ENCODE measurements at regions not wholly inside any gene's neighbourhood (a gene's known extent, or its start where the extent isn't known, plus 50 kb on each side); places are given as distances from the start of the nearest gene placed in this dataset.

DNA sequence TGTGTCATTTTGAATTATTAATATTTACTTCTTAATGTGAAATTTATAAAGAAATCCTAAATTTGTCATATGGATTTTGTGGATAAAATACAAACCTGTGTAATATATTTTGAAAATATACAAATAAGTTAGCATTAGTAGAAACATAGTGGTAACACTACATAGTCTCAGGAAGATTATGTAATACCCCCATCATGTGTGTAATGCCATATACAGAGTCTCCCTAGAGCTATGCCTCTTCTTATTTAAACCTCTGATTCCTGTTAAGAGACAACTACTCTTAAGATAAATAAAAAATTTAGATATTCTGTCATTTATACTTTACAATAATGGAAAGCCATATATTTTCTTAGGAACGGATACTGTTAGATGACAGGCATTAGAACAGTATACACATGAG, 2012.0 kb upstream of the LRRTM1 start:
- Mint-ChIP-seq H3K27ac (no peak overlapping the region), H3K36me3 (no peaks in the 10 kb centered on the region), H3K27me3 (no peaks in the 10 kb centered on the region), H3K4me3 (no peak overlapping the region), H3K4me1 (no peaks in the 10 kb centered on the region), H3K9me3 (peaks cover 0 to 11% (median 5%) of the 10 kb centered on the region in 9 donors)
- DNase-seq (no peak), ATAC-seq (no peak)
- POLR2A ChIA-PET, result no interaction called here

DNA sequence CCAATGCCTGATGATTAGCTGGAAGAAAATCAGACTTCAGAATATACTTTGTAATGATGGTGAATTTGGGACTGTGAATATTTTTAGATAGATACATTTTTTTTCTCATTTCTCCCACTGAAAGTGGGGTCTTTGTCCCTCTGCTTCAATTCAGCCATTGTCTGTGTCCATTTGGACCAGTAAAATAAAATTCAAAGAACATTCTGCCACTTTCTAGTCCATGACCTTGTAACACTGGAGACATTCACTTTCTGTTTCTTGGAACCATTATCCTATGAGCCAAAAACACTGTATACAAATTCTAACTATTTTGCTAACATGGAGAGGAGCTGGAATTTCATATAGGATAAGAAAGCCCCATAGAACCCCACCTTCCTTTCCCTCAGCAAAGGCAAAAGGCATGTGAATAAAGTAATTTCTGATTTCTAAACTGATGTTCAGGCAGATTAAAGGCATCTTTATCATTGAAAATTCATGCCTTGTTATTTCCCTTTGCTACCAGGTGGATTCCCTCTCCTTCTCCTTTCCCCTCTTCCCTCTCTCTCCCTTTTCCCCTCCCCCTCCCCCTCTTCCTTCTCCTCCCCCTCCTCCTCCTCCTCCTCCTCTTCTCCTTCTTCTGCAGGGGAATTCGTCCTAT, 2010.4 kb upstream of the LRRTM1 start:
- POLR2A ChIA-PET, result no interaction called here
- Mint-ChIP-seq H3K27ac (no peak overlapping the region), H3K4me1 (no peaks in the 10 kb centered on the region), H3K4me3 (no peak overlapping the region), H3K36me3 (no peaks in the 10 kb centered on the region), H3K9me3 (peaks cover 0 to 11% (median 3%) of the 10 kb centered on the region in 9 donors), H3K27me3 (no peaks in the 10 kb centered on the region)
- no peak for DNase-seq
- ATAC-seq, result no peak

DNA sequence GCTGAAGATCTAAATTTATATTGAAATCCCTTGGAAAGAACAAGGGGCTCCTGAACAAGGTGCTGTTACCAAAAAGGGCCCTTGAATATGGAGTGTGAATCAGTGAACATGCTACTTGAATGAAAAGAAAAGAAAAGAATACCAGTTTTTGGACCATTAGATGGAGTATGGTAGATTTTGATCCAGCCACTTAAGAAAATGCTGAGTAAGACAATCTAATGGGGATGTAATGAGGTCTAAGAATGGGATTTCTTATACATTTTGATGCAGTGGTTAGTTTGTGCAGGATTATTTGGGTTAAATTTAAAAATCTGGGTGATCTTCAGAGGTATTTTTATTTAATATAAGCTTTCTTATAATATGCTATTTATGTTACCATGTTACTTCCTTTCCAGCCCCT, 2003.0 kb upstream of the LRRTM1 start:
- ATAC-seq (no peak), DNase-seq (no peak)
- H3K4me1 Mint-ChIP-seq, result no peaks in the 10 kb centered on the region
- H3K27ac Mint-ChIP-seq, result no peak overlapping the region
- H3K36me3 Mint-ChIP-seq, result no peaks in the 10 kb centered on the region
- H3K4me3 Mint-ChIP-seq, result no peak overlapping the region
- H3K27me3 Mint-ChIP-seq, result no peaks in the 10 kb centered on the region
- POLR2A ChIA-PET, result no interaction called here
- H3K9me3 Mint-ChIP-seq, result peaks cover 0 to 26% (median 7%) of the 10 kb centered on the region in 9 donors

DNA sequence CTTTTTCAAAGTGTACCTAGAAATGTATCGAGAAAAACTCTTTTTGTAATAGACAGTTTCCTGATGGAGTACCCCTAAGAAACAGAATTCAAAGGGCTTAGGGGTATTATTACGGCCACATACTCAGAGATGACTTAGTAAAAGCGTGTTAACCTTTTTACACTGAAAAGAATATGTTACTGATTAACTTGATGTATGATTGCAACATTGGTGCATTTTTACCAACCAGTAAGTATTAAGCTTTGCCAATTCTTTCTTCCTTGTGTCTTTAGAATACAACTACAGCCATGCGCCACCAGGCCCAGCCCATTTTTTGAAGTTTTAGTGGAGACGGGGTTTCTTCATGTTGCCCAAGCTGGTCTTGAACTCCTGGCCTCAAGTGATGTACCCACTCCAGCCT, 1997.0 kb upstream of the LRRTM1 start:
- POLR2A ChIA-PET, result no interaction called here

DNA sequence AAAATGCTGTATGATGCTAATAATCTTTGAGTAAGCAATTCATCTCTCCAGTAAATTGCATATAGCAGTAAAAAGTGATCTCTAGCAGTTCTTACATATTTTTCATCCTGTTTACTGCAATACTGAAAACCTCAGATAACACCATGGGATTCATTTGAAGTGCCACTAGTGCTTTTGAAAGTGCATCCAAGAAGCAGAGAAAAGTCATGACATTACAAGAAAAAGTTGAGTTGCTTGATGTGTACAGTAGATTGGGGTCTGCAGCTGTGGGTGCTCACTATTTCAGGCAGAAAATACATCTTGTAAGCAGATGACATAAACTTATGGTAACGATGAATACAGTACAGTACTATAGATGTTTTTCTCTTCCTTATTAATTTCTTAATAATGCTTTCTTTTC, 1984.9 kb upstream of the LRRTM1 start:
- Mint-ChIP-seq H3K9me3 (peaks cover 0 to 22% (median 10%) of the 10 kb centered on the region in 9 donors), H3K36me3 (no peaks in the 10 kb centered on the region), H3K4me3 (no peak overlapping the region), H3K27ac (no peak overlapping the region), H3K27me3 (no peaks in the 10 kb centered on the region), H3K4me1 (no peaks in the 10 kb centered on the region)
- POLR2A ChIA-PET, result no interaction called here
- no peak for DNase-seq
- no peak for ATAC-seq

More for the DNA sequence above, 1997.0 kb upstream of the LRRTM1 start:
- no peaks in the 10 kb centered on the region for H3K4me1 Mint-ChIP-seq
- H3K36me3 Mint-ChIP-seq, result peaks cover 0 to 8% (median 0%) of the 10 kb centered on the region in 3 donors
- no peak for ATAC-seq
- H3K27ac Mint-ChIP-seq, result no peak overlapping the region
- H3K4me3 Mint-ChIP-seq, result no peak overlapping the region
- H3K9me3 Mint-ChIP-seq, result peaks cover 2 to 28% (median 18%) of the 10 kb centered on the region in 9 donors
- no peaks in the 10 kb centered on the region for H3K27me3 Mint-ChIP-seq
- no peak for DNase-seq

DNA sequence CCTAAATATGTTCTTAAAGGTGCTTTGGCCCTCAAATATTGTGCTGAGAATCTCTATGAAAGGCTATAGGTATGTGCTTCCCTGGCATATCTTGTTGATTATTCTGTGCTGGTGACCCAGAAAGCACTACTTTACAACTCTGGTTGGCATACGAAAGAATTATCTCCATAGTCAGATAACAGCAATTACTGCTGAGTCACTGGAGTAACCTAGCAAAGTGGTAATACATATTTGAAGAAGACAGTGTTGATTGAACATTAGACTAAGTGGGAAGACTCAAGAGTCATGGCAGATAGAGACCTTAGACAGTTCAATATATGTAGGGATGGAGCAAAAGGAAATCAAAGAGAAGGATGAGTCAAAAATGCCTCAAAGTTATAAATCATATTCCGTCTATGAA, 1978.5 kb upstream of the LRRTM1 start:
- DNase-seq (no peak), ATAC-seq (no peak)
- no peak overlapping the region for H3K27ac Mint-ChIP-seq
- H3K27me3 Mint-ChIP-seq, result no peaks in the 10 kb centered on the region
- POLR2A ChIA-PET, result no interaction called here
- peaks cover 0 to 34% (median 9%) of the 10 kb centered on the region in 9 donors for H3K9me3 Mint-ChIP-seq
- H3K36me3 Mint-ChIP-seq, result no peaks in the 10 kb centered on the region
- no peaks in the 10 kb centered on the region for H3K4me1 Mint-ChIP-seq
- no peak overlapping the region for H3K4me3 Mint-ChIP-seq

DNA sequence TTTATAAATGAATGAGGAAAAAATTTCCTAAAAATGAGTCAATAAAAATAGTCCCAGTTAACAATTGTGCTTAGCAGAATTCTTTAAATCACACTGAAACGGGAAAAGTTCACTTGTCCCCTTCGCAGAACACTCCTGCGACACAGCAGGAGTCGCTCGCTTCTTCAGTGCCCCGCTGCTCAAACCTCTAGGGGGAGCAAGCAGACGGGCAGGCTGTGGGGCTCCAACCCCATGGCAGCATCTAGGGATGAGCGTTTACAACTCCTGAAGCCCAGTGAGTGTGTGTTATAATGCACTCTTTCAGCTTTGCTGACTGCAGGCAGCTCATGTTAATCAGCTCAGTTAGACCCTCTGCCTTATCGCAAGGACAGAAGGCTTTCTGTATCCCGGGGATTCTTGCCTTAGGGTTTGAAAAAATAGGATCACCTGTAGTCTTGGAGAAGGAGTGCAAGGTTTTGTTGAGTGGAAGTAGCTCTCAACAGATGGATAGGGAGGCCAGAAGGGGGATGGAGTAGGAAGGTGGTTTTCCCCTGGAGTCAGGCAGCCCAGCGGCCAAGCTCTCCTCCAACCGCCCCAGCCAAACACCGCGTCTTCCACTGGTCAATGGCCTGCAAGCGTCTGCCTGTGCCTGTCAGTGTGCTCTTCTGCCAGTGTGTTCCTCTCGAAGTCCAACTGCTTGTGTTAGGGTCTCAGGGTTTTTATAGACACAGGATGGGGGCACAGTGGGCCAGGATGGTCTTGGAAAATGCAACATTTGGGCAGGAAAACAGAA, 1977.7 kb upstream of the LRRTM1 start:
- no peaks in the 10 kb centered on the region for H3K4me1 Mint-ChIP-seq
- ATAC-seq (no peak), DNase-seq (no peak)
- POLR2A ChIA-PET, result no interaction called here
- no peaks in the 10 kb centered on the region for H3K27me3 Mint-ChIP-seq
- H3K4me3 Mint-ChIP-seq, result no peak overlapping the region
- H3K36me3 Mint-ChIP-seq, result no peaks in the 10 kb centered on the region
- no peak overlapping the region for H3K27ac Mint-ChIP-seq
- peaks cover 0 to 34% (median 9%) of the 10 kb centered on the region in 9 donors for H3K9me3 Mint-ChIP-seq

DNA sequence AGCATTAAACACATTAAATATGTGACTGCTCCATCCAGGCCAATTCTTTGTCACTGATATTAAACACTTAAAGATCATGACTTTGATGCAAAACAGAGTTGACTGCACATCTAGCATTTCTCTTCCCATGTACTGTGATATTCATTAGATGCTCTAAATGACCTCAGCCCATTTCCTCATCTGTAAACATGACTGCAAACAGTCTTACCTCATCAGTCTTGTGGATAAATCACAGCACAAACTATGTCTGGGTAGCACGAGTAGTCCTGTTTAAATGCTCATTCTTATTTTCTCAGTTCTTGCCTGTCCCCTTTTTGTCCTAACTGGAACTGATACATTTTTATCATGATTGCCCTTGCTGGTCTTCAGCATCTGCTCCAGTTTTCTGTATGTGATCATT, 1974.8 kb upstream of the LRRTM1 start:
- Mint-ChIP-seq H3K27ac (no peak overlapping the region), H3K4me1 (no peaks in the 10 kb centered on the region), H3K36me3 (no peaks in the 10 kb centered on the region), H3K4me3 (no peak overlapping the region), H3K27me3 (no peaks in the 10 kb centered on the region), H3K9me3 (peaks cover 0 to 38% (median 7%) of the 10 kb centered on the region in 9 donors)
- ATAC-seq, result no peak
- DNase-seq, result no peak
- POLR2A ChIA-PET, result no interaction called here

DNA sequence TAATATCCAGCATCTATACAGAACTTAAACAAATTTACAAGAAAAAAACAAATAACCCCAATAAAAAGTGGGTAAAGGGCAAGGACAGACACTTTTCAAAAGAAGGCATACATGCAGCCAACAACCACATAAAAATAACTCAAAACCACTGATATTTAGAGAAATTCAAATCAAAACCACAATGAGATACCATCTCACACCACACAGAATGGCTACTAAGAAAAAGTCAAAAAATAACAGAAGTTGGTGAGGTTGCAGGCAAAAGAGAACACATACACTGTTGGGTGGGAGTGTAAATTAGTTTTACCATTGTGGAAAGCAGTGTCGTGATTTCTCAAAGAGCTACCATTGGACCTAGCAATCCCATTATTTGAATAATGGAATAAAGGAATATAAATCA, 1973.9 kb upstream of the LRRTM1 start:
- POLR2A ChIA-PET, result no interaction called here
- Mint-ChIP-seq H3K9me3 (peaks cover 0 to 38% (median 7%) of the 10 kb centered on the region in 9 donors), H3K4me1 (no peaks in the 10 kb centered on the region), H3K4me3 (no peak overlapping the region), H3K36me3 (no peaks in the 10 kb centered on the region), H3K27me3 (no peaks in the 10 kb centered on the region), H3K27ac (no peak overlapping the region)
- DNase-seq (no peak), ATAC-seq (no peak)

DNA sequence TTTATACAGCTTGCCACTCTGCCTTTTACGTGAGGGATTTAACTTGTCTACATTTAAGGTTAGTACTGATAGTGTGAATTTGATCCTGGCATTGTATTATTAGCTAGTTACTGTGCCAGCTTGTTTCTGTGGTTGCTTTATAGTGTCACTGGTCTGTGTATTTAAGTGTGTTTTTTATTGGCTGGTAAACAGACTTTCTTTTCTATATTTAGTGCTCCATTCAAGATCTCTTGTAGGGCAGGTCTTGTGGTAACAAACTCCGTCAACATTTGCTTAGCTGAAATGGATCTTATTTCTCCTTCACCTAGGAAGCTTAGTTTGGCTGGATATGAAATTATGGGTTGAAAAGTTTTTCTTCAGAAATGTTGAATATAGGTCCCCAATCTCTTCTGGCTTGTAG, 1971.0 kb upstream of the LRRTM1 start:
- Mint-ChIP-seq H3K4me3 (no peak overlapping the region), H3K9me3 (peaks cover 2 to 30% (median 6%) of the 10 kb centered on the region in 9 donors), H3K27me3 (no peaks in the 10 kb centered on the region), H3K27ac (no peak overlapping the region), H3K4me1 (no peaks in the 10 kb centered on the region), H3K36me3 (no peaks in the 10 kb centered on the region)
- POLR2A ChIA-PET, result no interaction called here
- DNase-seq (no peak), ATAC-seq (no peak)

DNA sequence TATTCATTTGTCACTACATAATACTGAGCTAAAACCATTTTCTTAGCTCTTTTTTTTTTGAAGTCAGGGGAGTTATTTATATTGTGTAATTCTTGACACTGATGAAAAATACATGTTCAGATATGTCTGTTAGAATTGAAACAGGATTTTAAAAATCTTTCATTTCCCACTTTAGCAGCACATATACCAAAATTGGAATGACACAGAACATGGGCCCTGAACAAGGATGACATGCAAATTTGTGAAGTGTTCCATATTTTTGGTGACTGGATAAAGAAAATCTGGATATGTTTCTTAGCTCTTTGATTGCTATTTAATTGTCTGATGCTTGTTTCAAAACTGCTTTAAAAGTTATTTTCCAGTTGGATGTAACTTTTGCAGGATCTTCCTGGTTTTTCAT, 1963.9 kb upstream of the LRRTM1 start:
- no peaks in the 10 kb centered on the region for H3K4me1 Mint-ChIP-seq
- POLR2A ChIA-PET, result no interaction called here
- DNase-seq, result no peak
- H3K27ac Mint-ChIP-seq, result no peak overlapping the region
- no peaks in the 10 kb centered on the region for H3K36me3 Mint-ChIP-seq
- no peaks in the 10 kb centered on the region for H3K27me3 Mint-ChIP-seq
- H3K9me3 Mint-ChIP-seq, result peaks cover 0 to 16% (median 5%) of the 10 kb centered on the region in 9 donors
- ATAC-seq, result no peak
- no peak overlapping the region for H3K4me3 Mint-ChIP-seq

DNA sequence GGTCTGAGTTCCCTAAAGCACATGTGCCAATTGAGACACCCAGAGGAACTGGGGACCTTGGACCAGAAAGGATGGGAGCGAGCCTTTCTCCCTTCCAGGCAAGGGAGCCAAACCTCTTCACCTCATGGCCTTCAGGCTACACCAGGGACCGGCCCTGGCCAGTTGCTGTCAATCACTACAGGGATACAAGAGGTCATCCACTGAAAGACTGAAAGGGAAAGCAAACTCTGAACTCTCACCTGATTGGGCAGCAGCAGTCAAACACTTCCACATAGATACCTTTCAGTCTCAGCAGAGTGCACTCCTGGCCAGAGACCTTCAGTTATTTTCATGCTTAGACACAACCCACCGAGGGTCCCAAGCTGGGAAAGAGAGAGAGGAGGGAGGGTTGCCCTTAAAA, 1956.0 kb upstream of the LRRTM1 start:
- Mint-ChIP-seq H3K4me1 (no peaks in the 10 kb centered on the region), H3K9me3 (peaks cover 6 to 41% (median 16%) of the 10 kb centered on the region in 9 donors), H3K27me3 (no peaks in the 10 kb centered on the region), H3K36me3 (peaks cover 0 to 7% (median 0%) of the 10 kb centered on the region in 3 donors), H3K4me3 (no peak overlapping the region), H3K27ac (no peak overlapping the region)
- POLR2A ChIA-PET, result no interaction called here
- ATAC-seq (no peak), DNase-seq (no peak)

DNA sequence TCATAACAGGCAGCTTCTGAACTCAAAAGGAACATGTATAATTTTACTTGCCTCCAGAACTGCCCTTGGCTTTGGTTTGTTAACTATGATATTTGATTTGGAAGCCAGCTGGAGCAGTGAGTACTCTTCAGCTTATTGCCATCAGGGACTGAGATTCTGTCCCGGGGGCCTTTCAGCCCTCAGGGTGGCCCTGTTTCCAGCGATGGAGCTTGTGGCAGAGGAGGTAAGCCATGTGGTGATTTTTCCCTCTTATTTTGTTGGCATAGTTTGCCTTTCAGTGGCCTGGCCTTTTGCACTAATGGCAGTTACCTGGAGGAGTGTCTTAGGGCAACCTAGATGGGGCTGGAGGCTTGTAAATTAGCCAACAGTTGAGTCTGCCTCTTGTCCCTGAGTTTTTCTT, 1955.0 kb upstream of the LRRTM1 start:
- ATAC-seq (no peak), DNase-seq (no peak)
- POLR2A ChIA-PET, result no interaction called here
- Mint-ChIP-seq H3K36me3 (peaks cover 0 to 7% (median 0%) of the 10 kb centered on the region in 3 donors), H3K9me3 (peaks cover 6 to 46% (median 17%) of the 10 kb centered on the region in 9 donors), H3K4me3 (no peak overlapping the region), H3K27ac (no peak overlapping the region), H3K27me3 (no peaks in the 10 kb centered on the region), H3K4me1 (no peaks in the 10 kb centered on the region)

All from naive thymus-derived CD8-positive, alpha-beta T cell (primary cell).